B cell (primary cell): ENCODE measurements at regions not wholly inside any gene's neighbourhood (a gene's known extent, or its start where the extent isn't known, plus 50 kb on each side); places are given as distances from the start of the nearest gene placed in this dataset.

Source experiments
- CTCF ChIP-seq: fragments of 200-600 bp; IDR thresholded peaks from one replicate; pipeline ENCODE4 v1.8.0; 2022; ENCODE audit warnings: antibody characterized with exemption, mild to moderate bottlenecking
- EZH2 ChIP-seq: IDR thresholded peaks from 2 replicates; pipeline ENCODE4 v1.6.1; 2012; ENCODE audit warnings: borderline replicate concordance, low read depth, mild to moderate bottlenecking, moderate library complexity, low read length; ENCODE audit not compliant: insufficient read depth, poor library complexity, severe bottlenecking

- TF ChIP-seq CTCF (no peak), EZH2 (no peak)
Observed at GRCh38 chr4:138774940-138775339, 240.6 kb upstream of the NOCT start.
